K562 (cell line): ENCODE measurements at regions not wholly inside any gene's neighbourhood (a gene's known extent, or its start where the extent isn't known, plus 50 kb on each side); places are given as distances from the start of the nearest gene placed in this dataset.

Experiments
- BRF1 ChIP-seq: IDR thresholded peaks from 3 replicates; pipeline ENCODE4 v1.6.1; 2011; ENCODE audit warnings: borderline replicate concordance, mild to moderate bottlenecking; ENCODE audit not compliant: insufficient read length; ENCODE audit errors: extremely low read depth
- CC2D1A ChIP-seq: fragments of 450-650 bp; IDR thresholded peaks from 2 replicates; pipeline ENCODE4 v1.6.1; 2017; ENCODE audit warnings: mild to moderate bottlenecking
- GTF2E2 ChIP-seq: fragments of 200-800 bp; sonication (Bioruptor generic); IDR thresholded peaks from 2 replicates; pipeline ENCODE4 v1.6.1; 2016; ENCODE audit warnings: missing genetic modification characterization, missing compliant biosample characterization
- MTA2 ChIP-seq: fragments of 450-650 bp; IDR thresholded peaks from 2 replicates; pipeline ENCODE4 v1.6.1; 2016; ENCODE audit warnings: low read depth
- NCOA4 ChIP-seq: fragments of 450-650 bp; IDR thresholded peaks from 2 replicates; pipeline ENCODE4 v1.6.1; 2018; ENCODE audit warnings: mild to moderate bottlenecking; ENCODE audit not compliant: partially characterized antibody
- NFIX ChIP-seq: fragments of 250-450 bp; sonication (Bioruptor Pico); IDR thresholded peaks from 2 replicates; pipeline ENCODE4 v1.4.0; 2020; ENCODE audit warnings: low read depth, mild to moderate bottlenecking, moderate library complexity
- POLR3A ChIP-seq: IDR thresholded peaks from 2 replicates; pipeline ENCODE4 v1.6.1; 2011; ENCODE audit warnings: borderline replicate concordance, mild to moderate bottlenecking, moderate library complexity; ENCODE audit not compliant: insufficient read length, insufficient read depth; ENCODE audit errors: extremely low read depth
- POLR3G ChIP-seq: IDR thresholded peaks from 2 replicates; pipeline ENCODE4 v1.6.1; 2011; ENCODE audit not compliant: insufficient read length, insufficient replicate concordance; ENCODE audit errors: extremely low read depth
- SMARCA4 ChIP-seq: fragments of 450-650 bp; IDR thresholded peaks from 2 replicates; pipeline ENCODE4 v1.6.1; 2016
- SP1 ChIP-seq: sonication (generic); formaldehyde crosslinking; IDR thresholded peaks from 2 replicates; pipeline ENCODE4 v1.8.1; 2022; ENCODE audit warnings: mild to moderate bottlenecking, missing genetic modification reagents
- SREBF1 ChIP-seq: fragments of 150-350 bp; IDR thresholded peaks from 2 replicates; pipeline ENCODE4 v1.6.1; 2014; ENCODE audit warnings: antibody characterized with exemption, low read depth, low read length, borderline replicate concordance
- SRSF3 ChIP-seq: fragments of 200-400 bp; formaldehyde crosslinking; IDR thresholded peaks from 2 replicates; pipeline ENCODE4 v1.6.1; 2016; ENCODE audit warnings: mild to moderate bottlenecking, low read length, moderate library complexity; ENCODE audit not compliant: insufficient read depth
- TEAD4 ChIP-seq, 2 experiments: sonication (generic) in 1 of 2; formaldehyde crosslinking in 1 of 2; IDR thresholded peaks; 2 replicates each; pipeline versions ENCODE4 v1.6.1 to v1.8.0; 2012 to 2022; ENCODE audit warnings: borderline replicate concordance in 1 of 2, inconsistent platforms in 1 of 2, low read length in 1 of 2, mild to moderate bottlenecking in 1 of 2, missing genetic modification reagents in 1 of 2
- WHSC1 ChIP-seq: IDR thresholded peaks from one replicate; pipeline ENCODE4 v1.6.1; 2012; ENCODE audit warnings: low read length, control low read depth, inconsistent platforms
- ZNF124 ChIP-seq: sonication (generic); formaldehyde crosslinking; IDR thresholded peaks from 2 replicates; pipeline ENCODE4 v1.8.1; 2022; ENCODE audit warnings: missing genetic modification reagents
- ZNF24 ChIP-seq: fragments of 450-650 bp; IDR thresholded peaks from 2 replicates; pipeline ENCODE4 v1.6.1; 2016
- ZNF764 ChIP-seq: fragments of 250-450 bp; sonication (Bioruptor Pico); IDR thresholded peaks from 2 replicates; pipeline ENCODE4 v1.4.0; 2020; ENCODE audit warnings: low read depth, mild to moderate bottlenecking, moderate library complexity
- TF ChIP-seq, protein P1 (sequence below): sonication (generic); formaldehyde crosslinking; IDR thresholded peaks from 2 replicates; pipeline ENCODE4 v1.8.0; 2022; ENCODE audit warnings: missing genetic modification reagents, mild to moderate bottlenecking, borderline replicate concordance
- TF ChIP-seq, protein P2 (sequence below): fragments of 150-350 bp; conservative IDR thresholded peaks from 2 replicates; pipeline ENCODE4 v1.6.1; 2014; ENCODE audit warnings: low read length
- TF ChIP-seq, protein P3 (sequence below), 3 experiments: fragments of 200-800 bp in 1 of 3; fragments of 250-450 bp in 1 of 3; fragments of 450-650 bp in 1 of 3; sonication (Bioruptor Pico) in 1 of 3; sonication (Bioruptor generic) in 1 of 3; formaldehyde crosslinking in 1 of 3; IDR thresholded peaks; 2 replicates each; pipeline versions ENCODE4 v1.6.1 to v1.8.0; 2016 to 2022; ENCODE audit warnings: mild to moderate bottlenecking in 2 of 3, missing genetic modification characterization in 2 of 3, missing compliant biosample characterization in 1 of 3, moderate library complexity in 1 of 3
- TF ChIP-seq, protein P4 (sequence below): IDR thresholded peaks from 2 replicates; pipeline ENCODE4 v1.6.1; 2012; ENCODE audit warnings: low read depth, low read length, improper control_type of control experiment, borderline replicate concordance

DNA sequence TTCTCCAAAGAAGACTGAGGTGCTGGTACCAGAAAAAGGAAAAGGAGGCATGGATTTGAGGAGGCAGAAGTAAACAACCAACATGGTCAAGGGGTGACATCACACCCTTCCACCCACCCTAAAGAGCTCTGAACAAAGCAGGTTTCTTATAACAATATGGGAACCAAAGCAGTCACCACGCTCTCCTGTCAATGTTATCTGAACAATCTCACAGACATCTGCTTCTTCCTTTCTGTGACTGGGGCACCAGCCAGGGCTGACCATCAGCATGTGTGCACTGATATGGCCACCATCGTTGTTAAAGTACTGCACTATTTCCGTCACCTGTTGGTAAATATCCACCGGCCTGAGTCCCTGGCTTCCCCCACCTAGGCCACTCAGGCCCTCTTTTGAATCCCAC lies 252.9 kb downstream of the SHQ1 start (continued):
- no peak for TF ChIP-seq NFIX
- TF ChIP-seq, protein P1, sequence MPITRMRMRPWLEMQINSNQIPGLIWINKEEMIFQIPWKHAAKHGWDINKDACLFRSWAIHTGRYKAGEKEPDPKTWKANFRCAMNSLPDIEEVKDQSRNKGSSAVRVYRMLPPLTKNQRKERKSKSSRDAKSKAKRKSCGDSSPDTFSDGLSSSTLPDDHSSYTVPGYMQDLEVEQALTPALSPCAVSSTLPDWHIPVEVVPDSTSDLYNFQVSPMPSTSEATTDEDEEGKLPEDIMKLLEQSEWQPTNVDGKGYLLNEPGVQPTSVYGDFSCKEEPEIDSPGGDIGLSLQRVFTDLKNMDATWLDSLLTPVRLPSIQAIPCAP (CRISPR knock-in tag) = no peak
- no peak for TF ChIP-seq POLR3A
- TF ChIP-seq SMARCA4 = peak; percentile 69
- no peak for TF ChIP-seq SRSF3
- TF ChIP-seq POLR3G = no peak
- TF ChIP-seq SREBF1 = no peak
- no peak for TF ChIP-seq GTF2E2 (tag)
- TF ChIP-seq NCOA4 = no peak
- peak; percentile 92 for TF ChIP-seq TEAD4 (IDR thresholded peaks at IDR 0.05; ENCODE audit: low read length)
- TF ChIP-seq TEAD4 (CRISPR knock-in tag; IDR thresholded peaks at IDR 0.05; ENCODE audit: borderline replicate concordance) = no peak
- TF ChIP-seq SP1 (CRISPR knock-in tag) = no peak
- TF ChIP-seq ZNF124 (CRISPR knock-in tag) = no peak
- no peak for TF ChIP-seq WHSC1
- 0 out of 2 replicates have a peak, but pooled peaks have one; percentile 24 for TF ChIP-seq ZNF24
- TF ChIP-seq, protein P2, sequence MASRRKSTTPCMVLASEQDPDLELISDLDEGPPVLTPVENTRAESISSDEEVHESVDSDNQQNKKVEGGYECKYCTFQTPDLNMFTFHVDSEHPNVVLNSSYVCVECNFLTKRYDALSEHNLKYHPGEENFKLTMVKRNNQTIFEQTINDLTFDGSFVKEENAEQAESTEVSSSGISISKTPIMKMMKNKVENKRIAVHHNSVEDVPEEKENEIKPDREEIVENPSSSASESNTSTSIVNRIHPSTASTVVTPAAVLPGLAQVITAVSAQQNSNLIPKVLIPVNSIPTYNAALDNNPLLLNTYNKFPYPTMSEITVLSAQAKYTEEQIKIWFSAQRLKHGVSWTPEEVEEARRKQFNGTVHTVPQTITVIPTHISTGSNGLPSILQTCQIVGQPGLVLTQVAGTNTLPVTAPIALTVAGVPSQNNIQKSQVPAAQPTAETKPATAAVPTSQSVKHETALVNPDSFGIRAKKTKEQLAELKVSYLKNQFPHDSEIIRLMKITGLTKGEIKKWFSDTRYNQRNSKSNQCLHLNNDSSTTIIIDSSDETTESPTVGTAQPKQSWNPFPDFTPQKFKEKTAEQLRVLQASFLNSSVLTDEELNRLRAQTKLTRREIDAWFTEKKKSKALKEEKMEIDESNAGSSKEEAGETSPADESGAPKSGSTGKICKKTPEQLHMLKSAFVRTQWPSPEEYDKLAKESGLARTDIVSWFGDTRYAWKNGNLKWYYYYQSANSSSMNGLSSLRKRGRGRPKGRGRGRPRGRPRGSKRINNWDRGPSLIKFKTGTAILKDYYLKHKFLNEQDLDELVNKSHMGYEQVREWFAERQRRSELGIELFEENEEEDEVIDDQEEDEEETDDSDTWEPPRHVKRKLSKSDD = no peak
- TF ChIP-seq, protein P3, sequence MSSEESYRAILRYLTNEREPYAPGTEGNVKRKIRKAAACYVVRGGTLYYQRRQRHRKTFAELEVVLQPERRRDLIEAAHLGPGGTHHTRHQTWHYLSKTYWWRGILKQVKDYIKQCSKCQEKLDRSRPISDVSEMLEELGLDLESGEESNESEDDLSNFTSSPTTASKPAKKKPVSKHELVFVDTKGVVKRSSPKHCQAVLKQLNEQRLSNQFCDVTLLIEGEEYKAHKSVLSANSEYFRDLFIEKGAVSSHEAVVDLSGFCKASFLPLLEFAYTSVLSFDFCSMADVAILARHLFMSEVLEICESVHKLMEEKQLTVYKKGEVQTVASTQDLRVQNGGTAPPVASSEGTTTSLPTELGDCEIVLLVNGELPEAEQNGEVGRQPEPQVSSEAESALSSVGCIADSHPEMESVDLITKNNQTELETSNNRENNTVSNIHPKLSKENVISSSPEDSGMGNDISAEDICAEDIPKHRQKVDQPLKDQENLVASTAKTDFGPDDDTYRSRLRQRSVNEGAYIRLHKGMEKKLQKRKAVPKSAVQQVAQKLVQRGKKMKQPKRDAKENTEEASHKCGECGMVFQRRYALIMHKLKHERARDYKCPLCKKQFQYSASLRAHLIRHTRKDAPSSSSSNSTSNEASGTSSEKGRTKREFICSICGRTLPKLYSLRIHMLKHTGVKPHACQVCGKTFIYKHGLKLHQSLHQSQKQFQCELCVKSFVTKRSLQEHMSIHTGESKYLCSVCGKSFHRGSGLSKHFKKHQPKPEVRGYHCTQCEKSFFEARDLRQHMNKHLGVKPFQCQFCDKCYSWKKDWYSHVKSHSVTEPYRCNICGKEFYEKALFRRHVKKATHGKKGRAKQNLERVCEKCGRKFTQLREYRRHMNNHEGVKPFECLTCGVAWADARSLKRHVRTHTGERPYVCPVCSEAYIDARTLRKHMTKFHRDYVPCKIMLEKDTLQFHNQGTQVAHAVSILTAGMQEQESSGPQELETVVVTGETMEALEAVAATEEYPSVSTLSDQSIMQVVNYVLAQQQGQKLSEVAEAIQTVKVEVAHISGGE (CRISPR knock-in tag; IDR thresholded peaks at IDR 0.05) = no peak
- TF ChIP-seq, protein P4, sequence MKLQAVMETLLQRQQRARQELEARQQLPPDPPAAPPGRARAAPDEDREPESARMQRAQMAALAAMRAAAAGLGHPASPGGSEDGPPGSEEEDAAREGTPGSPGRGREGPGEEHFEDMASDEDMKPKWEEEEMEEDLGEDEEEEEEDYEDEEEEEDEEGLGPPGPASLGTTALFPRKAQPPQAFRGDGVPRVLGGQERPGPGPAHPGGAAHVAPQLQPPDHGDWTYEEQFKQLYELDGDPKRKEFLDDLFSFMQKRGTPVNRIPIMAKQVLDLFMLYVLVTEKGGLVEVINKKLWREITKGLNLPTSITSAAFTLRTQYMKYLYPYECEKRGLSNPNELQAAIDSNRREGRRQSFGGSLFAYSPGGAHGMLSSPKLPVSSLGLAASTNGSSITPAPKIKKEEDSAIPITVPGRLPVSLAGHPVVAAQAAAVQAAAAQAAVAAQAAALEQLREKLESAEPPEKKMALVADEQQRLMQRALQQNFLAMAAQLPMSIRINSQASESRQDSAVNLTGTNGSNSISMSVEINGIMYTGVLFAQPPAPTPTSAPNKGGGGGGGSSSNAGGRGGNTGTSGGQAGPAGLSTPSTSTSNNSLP = no peak
- TF ChIP-seq ZNF764 = no peak
- TF ChIP-seq MTA2 = peak; percentile 66
- no peak for TF ChIP-seq BRF1
- no peak for TF ChIP-seq CC2D1A
